Uterus (tissue), 2 donors: ENCODE measurements at regions not wholly inside any gene's neighbourhood (a gene's known extent, or its start where the extent isn't known, plus 50 kb on each side); places are given as distances from the start of the nearest gene placed in this dataset.

Experiments used
- POLR2A ChIP-seq, 2 donors: fragments of 450-650 bp; IDR thresholded peaks; one replicate each; pipeline ENCODE4 v1.6.1; 2016; ENCODE audit warnings: antibody characterized with exemption in 2 of 2, mild to moderate bottlenecking in 1 of 2, moderate library complexity in 1 of 2
- TF ChIP-seq, protein P1 (sequence below), 4 experiments: fragments of 200-600 bp in 2 of 4; fragments of 450-650 bp in 2 of 4; sonication (generic) in 2 of 4; IDR thresholded peaks; one replicate each; pipeline ENCODE4 v1.5.1; 2016 to 2019; ENCODE audit warnings: antibody characterized with exemption in 4 of 4, mild to moderate bottlenecking in 2 of 4, moderate library complexity in 1 of 4

DNA sequence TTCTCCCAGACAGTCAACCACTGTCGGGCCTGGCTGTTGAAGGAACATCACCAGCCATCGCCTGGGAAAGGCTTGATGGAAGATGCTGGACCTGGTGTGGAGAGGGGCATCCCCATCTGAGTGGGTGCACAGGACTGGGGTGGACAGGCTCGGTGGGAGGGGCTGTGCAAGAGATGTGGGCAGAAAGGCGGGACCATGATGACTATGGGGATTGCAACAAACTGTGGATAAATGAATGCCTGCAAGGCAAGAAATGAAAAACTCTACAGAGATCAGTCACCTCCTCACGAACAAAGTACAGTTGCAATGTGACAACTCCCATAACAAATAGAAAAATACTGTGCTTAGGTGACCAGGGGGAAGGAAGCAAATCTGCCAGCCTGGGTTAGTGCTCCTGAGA, 171.9 kb upstream of the GPR12 start:
- TF ChIP-seq, protein P1, sequence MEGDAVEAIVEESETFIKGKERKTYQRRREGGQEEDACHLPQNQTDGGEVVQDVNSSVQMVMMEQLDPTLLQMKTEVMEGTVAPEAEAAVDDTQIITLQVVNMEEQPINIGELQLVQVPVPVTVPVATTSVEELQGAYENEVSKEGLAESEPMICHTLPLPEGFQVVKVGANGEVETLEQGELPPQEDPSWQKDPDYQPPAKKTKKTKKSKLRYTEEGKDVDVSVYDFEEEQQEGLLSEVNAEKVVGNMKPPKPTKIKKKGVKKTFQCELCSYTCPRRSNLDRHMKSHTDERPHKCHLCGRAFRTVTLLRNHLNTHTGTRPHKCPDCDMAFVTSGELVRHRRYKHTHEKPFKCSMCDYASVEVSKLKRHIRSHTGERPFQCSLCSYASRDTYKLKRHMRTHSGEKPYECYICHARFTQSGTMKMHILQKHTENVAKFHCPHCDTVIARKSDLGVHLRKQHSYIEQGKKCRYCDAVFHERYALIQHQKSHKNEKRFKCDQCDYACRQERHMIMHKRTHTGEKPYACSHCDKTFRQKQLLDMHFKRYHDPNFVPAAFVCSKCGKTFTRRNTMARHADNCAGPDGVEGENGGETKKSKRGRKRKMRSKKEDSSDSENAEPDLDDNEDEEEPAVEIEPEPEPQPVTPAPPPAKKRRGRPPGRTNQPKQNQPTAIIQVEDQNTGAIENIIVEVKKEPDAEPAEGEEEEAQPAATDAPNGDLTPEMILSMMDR (IDR thresholded peaks at IDR 0.05), result no peak
- no peak for TF ChIP-seq POLR2A (IDR thresholded peaks at IDR 0.05)
